D721Med (cell line): ENCODE measurements at regions not wholly inside any gene's neighbourhood (a gene's known extent, or its start where the extent isn't known, plus 50 kb on each side); places are given as distances from the start of the nearest gene placed in this dataset.
A peak's percentile ranks its signal among the peaks of the same experiment; 100 is the strongest.

Experiments used
- DNase-seq: peaks from one replicate; pipeline ENCODE4 v3.0.0; 2011; ENCODE audit warnings: low spot score; ENCODE audit not compliant: insufficient read length
- FAIRE-seq: peaks from 2 replicates; lab custom pipeline; 2011; peaks lifted over from hg19 to GRCh38; lab: Jason Lieb, UNC
- CTCF ChIP-seq: IDR thresholded peaks from 2 replicates; pipeline ENCODE4 v1.5.1; 2012; ENCODE audit warnings: mild to moderate bottlenecking, control low read depth; ENCODE audit not compliant: insufficient read depth; ENCODE audit errors: missing control alignments

GRCh38 chr16:9231039-9231438 is 139.6 kb downstream of the HAPSTR1 start:
- FAIRE-seq (no peak), DNase-seq (no peak)
- TF ChIP-seq CTCF: no peak

- no peak for FAIRE-seq
- no peak for TF ChIP-seq CTCF
These were observed 140.8 kb downstream of the HAPSTR1 start for GRCh38 chr16:9232102-9232770.

GRCh38 chr16:9235867-9236266 is 144.4 kb downstream of the HAPSTR1 start:
- FAIRE-seq (no peak), DNase-seq (no peak)
- TF ChIP-seq CTCF: no peak

More at GRCh38 chr16:9232102-9232770, 140.8 kb downstream of the HAPSTR1 start:
- no peak for DNase-seq

GRCh38 chr16:9236319-9236718 is 144.9 kb downstream of the HAPSTR1 start:
- TF ChIP-seq CTCF: no peak
- FAIRE-seq (no peak), DNase-seq (no peak)

GRCh38 chr16:9238346-9238745 is 146.9 kb downstream of the HAPSTR1 start:
- TF ChIP-seq CTCF: no peak
- DNase-seq: no peak
- FAIRE-seq: no peak

GRCh38 chr16:9241177-9241576 is 149.7 kb downstream of the HAPSTR1 start:
- DNase-seq: no peak
- FAIRE-seq: no peak
- no peak for TF ChIP-seq CTCF

- FAIRE-seq: peak; percentile 53
- TF ChIP-seq CTCF: no peak
- peak; percentile 42 for DNase-seq
These were observed 156.7 kb downstream of the HAPSTR1 start for GRCh38 chr16:9248162-9248561.
